Uterus (tissue), 2 donors: ENCODE measurements at regions not wholly inside any gene's neighbourhood (a gene's known extent, or its start where the extent isn't known, plus 50 kb on each side); places are given as distances from the start of the nearest gene placed in this dataset.

Experiments
- CTCF ChIP-seq, 4 experiments: fragments of 200-600 bp in 2 of 4; fragments of 450-650 bp in 2 of 4; sonication (generic) in 2 of 4; IDR thresholded peaks; one replicate each; pipeline ENCODE4 v1.5.1; 2016 to 2019; ENCODE audit warnings: antibody characterized with exemption in 4 of 4, mild to moderate bottlenecking in 2 of 4, moderate library complexity in 1 of 4
- POLR2A ChIP-seq, 2 donors: fragments of 450-650 bp; IDR thresholded peaks; one replicate each; pipeline ENCODE4 v1.6.1; 2016; ENCODE audit warnings: antibody characterized with exemption in 2 of 2, mild to moderate bottlenecking in 1 of 2, moderate library complexity in 1 of 2

GRCh38 chr9:23413541-23413940 is 412.5 kb downstream of the ELAVL2 start:
- TF ChIP-seq CTCF (IDR thresholded peaks at IDR 0.05) (no peak), POLR2A (IDR thresholded peaks at IDR 0.05) (no peak)
